DMS153 treated with DMSO at 0.1 percent for 48 hours (cell line): ENCODE measurements at regions not wholly inside any gene's neighbourhood (a gene's known extent, or its start where the extent isn't known, plus 50 kb on each side); places are given as distances from the start of the nearest gene placed in this dataset.
"Not testable (repeated sequence)": the region's sequence is repeated elsewhere in the genome, so short reads cannot be mapped to it uniquely, and the experiment has no call there.

ENCODE experiments used
- DNase-seq: peaks from one replicate; lab custom pipeline; 2025; ENCODE audit not compliant: unreplicated experiment; lab: John Stamatoyannopoulos, UW

DNA sequence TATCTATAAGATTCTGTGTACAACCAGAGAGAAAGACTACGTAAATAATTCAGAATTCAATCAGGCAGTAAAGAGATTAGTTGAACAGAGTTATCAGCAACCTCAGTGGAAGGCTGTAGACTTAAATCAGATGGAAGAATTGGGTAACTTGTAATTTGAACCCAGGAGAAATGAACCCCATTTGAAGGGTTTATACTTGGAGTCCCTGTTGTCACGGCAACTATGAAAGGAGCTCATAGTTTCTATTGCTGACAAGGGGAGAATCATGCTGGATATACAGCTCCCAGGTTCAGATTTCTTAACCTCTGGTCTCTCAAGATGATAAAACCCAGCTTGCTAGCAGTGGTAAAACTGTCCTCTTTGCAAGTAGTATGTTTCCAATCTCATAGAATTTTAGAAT is 54.4 kb upstream of the BMP4 start:
- DNase-seq: no peak

DNA sequence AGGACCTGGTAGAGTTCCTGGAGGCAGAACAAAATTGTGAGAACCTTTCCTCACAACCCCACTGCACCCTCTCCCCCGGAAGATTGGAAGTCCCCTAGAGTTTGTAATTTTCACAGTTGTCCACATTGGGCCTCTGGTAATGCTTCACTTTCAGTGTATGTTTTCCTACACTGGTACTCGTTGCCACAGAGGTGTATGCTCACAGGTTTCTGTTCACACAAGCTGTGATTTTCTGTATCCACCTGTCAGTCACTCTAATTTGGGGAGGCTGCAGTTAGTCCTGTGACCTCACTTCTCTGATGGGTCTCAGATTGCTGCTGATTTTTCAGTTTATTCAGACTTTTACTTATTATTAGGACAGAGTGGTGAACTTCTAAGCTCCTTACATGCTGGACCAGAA is 66.4 kb upstream of the BMP4 start:
- no peak for DNase-seq

GRCh38 chr14:54025661-54026060 is 69.0 kb upstream of the BMP4 start:
- DNase-seq: no peak

DNA sequence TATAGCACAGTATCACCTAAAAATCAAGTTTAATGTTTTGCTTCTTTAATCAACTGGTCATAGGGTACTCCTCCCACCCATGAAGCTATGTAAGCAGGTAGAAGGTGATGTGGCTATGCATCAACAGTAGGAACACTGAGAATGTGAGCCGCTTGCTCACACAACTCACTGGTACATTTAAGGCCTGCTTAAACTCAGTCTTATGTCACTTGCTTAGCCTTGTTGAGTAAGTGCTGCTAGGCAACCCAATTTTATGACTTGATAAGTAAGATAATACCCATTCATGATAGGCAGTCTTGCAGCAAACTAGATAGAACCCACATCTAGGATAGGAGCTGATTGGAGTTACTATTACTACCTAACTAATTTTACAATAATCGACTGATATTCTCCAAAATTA is 70.0 kb upstream of the BMP4 start:
- DNase-seq: no peak

DNA sequence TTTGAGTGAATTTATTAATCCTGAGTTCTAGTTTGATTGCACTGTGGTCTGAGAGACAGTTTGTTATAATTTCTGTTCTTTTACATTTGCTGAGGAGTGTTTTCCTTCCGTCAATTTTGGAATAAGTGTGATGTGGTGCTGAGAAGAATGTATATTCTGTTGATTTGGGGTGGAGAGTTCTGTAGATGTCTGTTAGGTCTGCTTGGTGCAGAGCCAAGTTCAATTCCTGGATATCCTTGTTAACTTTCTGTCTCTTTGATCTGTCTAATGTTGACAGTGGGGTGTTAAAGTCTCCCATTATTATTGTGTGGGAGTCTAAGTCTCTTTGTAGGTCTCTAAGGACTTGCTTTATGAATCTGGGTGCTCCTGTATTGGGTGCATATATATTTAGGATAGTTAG is 74.4 kb upstream of the BMP4 start:
- DNase-seq: not testable (repeated sequence)

DNA sequence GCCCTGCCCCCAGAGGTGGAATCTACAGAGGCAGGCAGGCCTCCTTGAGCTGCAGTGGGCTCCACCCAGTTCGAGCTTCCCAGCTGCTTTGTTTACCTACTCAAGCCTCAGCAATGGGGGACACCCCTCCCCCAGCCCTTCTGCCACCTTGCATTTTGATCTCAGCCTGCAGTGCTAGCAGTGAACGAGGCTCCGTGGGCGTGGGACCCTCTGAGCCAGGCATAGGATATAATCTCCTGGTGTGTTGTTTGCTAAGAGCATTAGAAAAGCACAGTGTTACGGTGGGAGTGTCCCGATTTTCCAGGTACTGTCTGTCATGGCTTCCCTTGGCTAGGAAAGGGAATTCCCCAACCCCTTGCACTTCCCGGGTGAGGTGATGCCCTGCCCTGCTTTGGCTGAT is 76.7 kb upstream of the BMP4 start:
- DNase-seq: not testable (repeated sequence)

DNA sequence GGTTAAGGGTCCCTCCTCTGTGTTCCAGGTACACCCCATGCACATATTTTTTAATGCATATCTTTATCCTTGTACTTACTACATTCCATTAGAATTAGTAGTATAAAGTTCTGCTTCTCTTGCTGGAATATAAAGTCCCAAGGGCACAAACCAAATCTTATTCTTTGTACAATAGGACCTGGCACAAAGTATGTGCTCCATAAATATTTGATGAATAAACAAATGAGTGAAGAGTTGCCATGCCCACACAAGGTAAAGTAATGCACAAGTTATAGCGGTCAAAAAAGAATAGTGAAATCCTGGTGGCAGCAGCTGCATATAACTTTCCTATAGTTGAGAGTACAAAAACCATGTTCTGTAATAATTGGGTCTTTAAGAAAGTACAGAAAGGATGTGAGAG is 82.1 kb upstream of the BMP4 start:
- no peak for DNase-seq

- DNase-seq: no peak
These were observed 82.7 kb upstream of the BMP4 start for GRCh38 chr14:54039311-54039710.

GRCh38 chr14:54040846-54041245 is 84.2 kb upstream of the BMP4 start:
- no peak for DNase-seq

DNA sequence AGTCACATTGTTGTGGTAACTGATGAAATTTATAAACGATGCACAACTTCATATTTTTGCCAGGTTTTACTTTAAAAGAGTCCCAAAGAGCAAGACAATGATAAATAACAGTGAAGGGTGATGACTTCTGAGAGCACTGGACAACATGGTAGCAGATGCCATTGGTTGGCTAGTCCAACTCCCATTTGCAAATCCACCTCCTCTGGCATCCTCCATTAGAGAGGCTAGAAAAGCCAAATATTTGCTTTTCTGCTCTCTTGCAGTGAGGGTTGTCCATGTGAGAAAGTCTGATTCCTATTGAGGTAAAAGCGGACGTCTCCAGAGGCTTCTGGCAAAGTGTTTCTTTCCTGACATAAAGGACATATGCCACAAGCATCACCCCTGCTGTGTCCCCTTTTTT is 89.6 kb upstream of the BMP4 start:
- DNase-seq: no peak

GRCh38 chr14:54047645-54048308 is 91.2 kb upstream of the BMP4 start:
- DNase-seq: no peak

GRCh38 chr14:54048311-54048710 is 91.7 kb upstream of the BMP4 start:
- no peak for DNase-seq

- no peak for DNase-seq
These were observed 92.1 kb upstream of the BMP4 start for GRCh38 chr14:54048736-54049135.

DNA sequence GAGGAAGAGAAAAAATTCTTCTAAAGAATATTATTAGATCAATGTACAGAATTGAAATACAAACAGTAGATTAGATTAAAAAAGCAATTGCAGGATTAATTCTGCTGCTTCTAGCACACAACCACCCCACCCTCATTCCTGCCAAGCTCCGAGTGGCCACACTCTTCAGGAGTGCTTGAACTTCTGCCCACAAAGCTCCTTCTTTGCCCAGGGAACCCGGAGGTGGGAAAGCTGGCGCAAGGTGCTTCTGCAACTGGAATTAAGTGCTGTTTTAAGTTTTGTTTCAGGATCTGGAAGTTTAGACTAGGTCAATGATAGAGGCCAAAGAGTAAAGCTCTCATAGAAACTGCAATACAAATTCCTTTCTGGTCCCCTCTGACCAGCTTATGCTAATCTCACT is 94.1 kb upstream of the BMP4 start:
- no peak for DNase-seq

- DNase-seq: no peak
These were observed 96.2 kb upstream of the BMP4 start for GRCh38 chr14:54052696-54053385.

GRCh38 chr14:54053386-54053745 is 96.7 kb upstream of the BMP4 start:
- DNase-seq: no peak

GRCh38 chr14:54058505-54058904 is 101.9 kb upstream of the BMP4 start:
- no peak for DNase-seq

- DNase-seq: no peak
These were observed 127.1 kb upstream of the BMP4 start for GRCh38 chr14:54083549-54084239.

GRCh38 chr14:54085232-54085761 is 128.7 kb upstream of the BMP4 start:
- DNase-seq: no peak

- DNase-seq: no peak
These were observed 129.2 kb upstream of the BMP4 start for GRCh38 chr14:54085841-54086240.

DNA sequence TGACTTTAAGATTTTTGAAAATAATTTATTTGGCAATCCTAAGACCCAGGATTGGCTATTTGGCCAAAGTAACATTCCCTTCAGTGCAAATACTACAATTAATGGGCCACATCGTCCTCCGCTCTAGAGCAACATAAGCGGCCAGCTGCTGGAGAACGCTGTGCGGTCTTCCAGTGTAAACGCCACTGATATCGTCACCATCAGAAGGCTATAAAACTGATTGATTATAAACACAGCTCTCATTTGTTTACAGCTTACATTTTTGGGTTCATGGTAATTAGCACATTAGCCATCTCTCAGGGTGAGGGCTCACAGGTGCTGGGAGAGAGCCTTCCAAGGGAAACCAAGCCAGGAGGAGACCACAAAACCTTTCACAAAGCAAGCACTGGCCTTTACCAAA is 130.1 kb upstream of the BMP4 start:
- no peak for DNase-seq

DNA sequence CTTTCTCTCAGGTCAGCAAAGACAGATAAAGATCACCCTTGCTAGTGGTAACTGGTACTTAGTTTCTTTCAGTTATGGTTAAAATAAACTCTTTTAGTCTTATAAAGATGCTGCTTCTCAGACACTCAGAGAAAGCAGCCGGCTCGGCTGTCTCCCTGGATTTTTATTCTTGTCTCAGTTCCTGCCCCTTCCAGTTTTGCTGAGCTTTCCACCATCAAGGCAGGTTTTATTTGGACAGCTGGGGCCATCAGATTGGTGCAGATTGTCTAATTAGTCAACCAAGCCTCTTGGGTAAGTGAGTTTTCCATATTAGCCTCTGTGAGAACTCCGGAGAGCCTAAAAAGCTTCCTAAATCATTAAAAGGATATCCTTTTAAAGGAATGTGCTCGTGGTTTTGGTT is 130.8 kb upstream of the BMP4 start:
- no peak for DNase-seq
